NT2/D1 (cell line): ENCODE measurements at regions not wholly inside any gene's neighbourhood (a gene's known extent, or its start where the extent isn't known, plus 50 kb on each side); places are given as distances from the start of the nearest gene placed in this dataset.
"Not testable (repeated sequence)": the region's sequence is repeated elsewhere in the genome, so short reads cannot be mapped to it uniquely, and the experiment has no call there.

ENCODE experiments used
- DNase-seq: peaks from one replicate; pipeline ENCODE4 v3.0.0-alpha.2; 2011; ENCODE audit warnings: low read depth, low spot score
- H3K27me3 ChIP-seq: 2 replicates; pipeline ENCODE4 v1.6.0; 2011; ENCODE audit warnings: mild to moderate bottlenecking; ENCODE audit not compliant: insufficient read length, insufficient read depth
- H3K36me3 ChIP-seq: 2 replicates; pipeline ENCODE4 v1.6.1; 2011; ENCODE audit warnings: mild to moderate bottlenecking, low read length, mixed read lengths; ENCODE audit not compliant: insufficient read depth, insufficient read length
- H3K4me1 ChIP-seq: 2 replicates; pipeline ENCODE4 v1.5.1; 2011; ENCODE audit not compliant: insufficient read depth, insufficient read length
- H3K4me3 ChIP-seq: 2 replicates; pipeline ENCODE4 v1.5.1; 2011; ENCODE audit warnings: low read depth; ENCODE audit not compliant: insufficient read length
- H3K9ac ChIP-seq: 2 replicates; pipeline ENCODE4 v1.6.0; 2011; ENCODE audit warnings: low read depth; ENCODE audit not compliant: insufficient read length
- H3K9me3 ChIP-seq: 2 replicates; pipeline ENCODE4 v1.5.1; 2011; ENCODE audit warnings: mild to moderate bottlenecking, low read length; ENCODE audit not compliant: insufficient read depth
- SUZ12 ChIP-seq: IDR thresholded peaks from 2 replicates; pipeline ENCODE4 v1.6.1; 2011; ENCODE audit not compliant: insufficient read length, insufficient read depth; ENCODE audit errors: extremely low read depth
- YY1 ChIP-seq: IDR thresholded peaks from 2 replicates; pipeline ENCODE4 v1.6.1; 2011; ENCODE audit not compliant: insufficient read length, insufficient read depth
- ZNF274 ChIP-seq: IDR thresholded peaks from 2 replicates; pipeline ENCODE4 v1.6.1; 2011; ENCODE audit warnings: mild to moderate bottlenecking, low read depth, low read length

DNA sequence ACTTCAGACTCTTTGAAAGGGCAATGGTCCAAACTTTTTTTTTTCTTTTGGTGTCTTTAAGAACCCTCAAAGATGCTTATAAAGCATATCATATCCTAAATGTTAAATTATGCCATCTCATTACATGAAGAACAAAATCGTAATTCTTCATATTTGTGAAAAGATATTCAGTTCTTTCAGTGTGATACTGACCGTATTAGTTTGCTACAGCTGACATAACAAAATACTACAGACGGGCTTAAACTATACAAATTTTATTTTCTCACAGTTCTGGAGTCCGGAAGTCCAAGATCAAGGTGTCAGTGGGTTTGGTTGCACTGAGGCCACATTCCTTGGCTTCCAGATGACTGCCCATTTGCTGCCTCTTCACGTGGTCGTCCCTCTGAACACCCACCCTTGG is 1377.2 kb upstream of the ZEB2 start:
- no peaks in the 10 kb centered on the region for H3K36me3 ChIP-seq
- H3K9me3 ChIP-seq, result peaks cover 5% of the 10 kb centered on the region
- H3K27me3 ChIP-seq, result no peaks in the 10 kb centered on the region
- H3K4me3 ChIP-seq, result no peak overlapping the region
- TF ChIP-seq YY1 (no peak), ZNF274 (no peak), SUZ12 (no peak)
- DNase-seq, result no peak
- H3K9ac ChIP-seq, result no peak overlapping the region
- H3K4me1 ChIP-seq, result no peaks in the 10 kb centered on the region

DNA sequence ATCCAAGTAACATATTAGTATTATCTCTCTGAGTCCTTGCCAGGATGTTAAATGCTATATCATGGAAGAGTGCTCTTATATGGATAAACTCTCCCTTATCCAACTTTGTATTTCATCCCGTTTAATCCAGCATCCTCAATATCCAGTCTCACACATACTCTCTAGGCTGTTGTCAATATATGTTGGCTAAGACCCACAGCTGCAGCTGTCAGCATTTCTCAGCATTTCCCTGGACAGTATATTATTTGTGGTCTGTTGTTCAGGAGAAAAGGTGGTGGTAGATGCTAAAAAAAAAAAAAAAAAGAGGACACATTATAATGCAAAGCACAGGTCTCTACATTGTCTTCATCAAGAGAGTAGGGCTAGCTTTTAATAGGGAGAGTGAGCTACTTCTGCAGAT is 1368.0 kb upstream of the ZEB2 start:
- TF ChIP-seq SUZ12 (no peak), ZNF274 (no peak), YY1 (no peak)
- H3K36me3 ChIP-seq, result no peaks in the 10 kb centered on the region

DNA sequence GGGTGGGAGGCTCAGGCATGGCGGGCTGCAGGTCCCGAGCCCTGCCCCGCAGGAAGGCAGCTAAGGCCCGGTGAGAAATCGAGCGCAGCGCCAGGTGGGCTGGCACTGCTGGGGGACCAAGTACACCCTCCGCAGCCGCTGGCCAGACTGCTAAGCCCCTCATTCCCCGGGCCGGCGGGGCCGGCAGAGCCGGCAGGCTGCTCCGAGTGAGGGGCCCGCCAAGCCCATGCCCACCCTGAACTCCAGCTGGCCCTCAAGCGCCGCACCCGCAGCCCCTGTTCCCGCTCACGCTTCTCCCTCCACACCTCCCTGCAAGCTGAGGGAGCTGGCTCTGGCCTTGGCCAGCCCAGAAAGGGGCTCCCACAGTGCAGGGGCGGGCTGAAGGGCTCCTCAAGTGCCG is 1361.1 kb upstream of the ZEB2 start:
- H3K27me3 ChIP-seq, H3K9me3 ChIP-seq, H3K4me3 ChIP-seq, DNase-seq, H3K9ac ChIP-seq, H3K4me1 ChIP-seq, H3K36me3 ChIP-seq: not testable (repeated sequence)

More for the DNA sequence above, 1368.0 kb upstream of the ZEB2 start:
- H3K9me3 ChIP-seq, result no peaks in the 10 kb centered on the region
- H3K27me3 ChIP-seq, result no peaks in the 10 kb centered on the region
- no peak overlapping the region for H3K4me3 ChIP-seq
- H3K4me1 ChIP-seq, result no peaks in the 10 kb centered on the region
- no peak overlapping the region for H3K9ac ChIP-seq
- no peak for DNase-seq

DNA sequence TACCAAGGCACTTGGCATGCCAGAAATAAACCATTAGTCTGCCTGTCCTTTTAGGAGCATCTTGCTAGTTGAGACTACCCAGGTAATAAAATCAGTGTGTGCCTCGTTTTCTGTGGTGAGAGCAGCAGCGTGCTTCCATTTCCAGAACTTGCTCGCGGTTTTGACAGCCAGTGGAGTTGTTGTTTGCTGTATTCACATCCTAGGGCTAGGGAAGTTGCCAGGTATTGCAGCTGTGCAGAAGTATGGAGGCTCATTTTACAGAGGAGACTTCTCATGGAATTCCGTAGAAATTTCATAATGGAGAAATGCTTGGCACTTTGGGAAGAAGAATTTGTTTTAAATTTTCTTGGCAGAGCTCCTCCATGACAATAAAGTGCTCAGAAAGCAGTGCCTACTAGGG is 1355.1 kb upstream of the ZEB2 start:
- DNase-seq, result no peak
- Histone ChIP-seq H3K36me3 (no peaks in the 10 kb centered on the region), H3K9me3 (no peaks in the 10 kb centered on the region), H3K4me1 (no peaks in the 10 kb centered on the region), H3K9ac (no peak overlapping the region), H3K4me3 (no peak overlapping the region), H3K27me3 (no peaks in the 10 kb centered on the region)
- TF ChIP-seq ZNF274 (no peak), YY1 (no peak), SUZ12 (no peak)

DNA sequence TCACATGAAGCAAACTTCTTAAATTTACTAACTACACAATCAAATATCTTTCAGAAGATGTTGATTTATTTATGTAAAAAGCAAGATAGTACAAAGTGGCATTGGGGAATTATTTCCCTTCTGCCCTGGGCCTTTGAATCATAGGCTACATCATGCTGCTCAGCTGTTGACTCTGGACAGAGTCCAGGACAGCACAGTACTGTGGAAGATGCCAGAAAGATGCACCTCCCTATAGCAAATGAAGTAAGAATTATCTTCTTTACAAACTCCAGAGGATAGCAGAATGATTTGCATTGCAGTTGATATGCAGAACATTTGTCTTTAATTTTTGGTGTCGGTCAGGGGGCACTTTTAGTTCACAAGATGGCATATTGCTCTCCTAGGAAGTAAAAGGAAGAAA is 1354.5 kb upstream of the ZEB2 start:
- TF ChIP-seq SUZ12 (no peak), YY1 (no peak), ZNF274 (no peak)
- H3K9me3 ChIP-seq, result no peaks in the 10 kb centered on the region
- no peaks in the 10 kb centered on the region for H3K27me3 ChIP-seq
- no peaks in the 10 kb centered on the region for H3K36me3 ChIP-seq
- H3K4me1 ChIP-seq, result no peaks in the 10 kb centered on the region
- no peak overlapping the region for H3K4me3 ChIP-seq
- H3K9ac ChIP-seq, result no peak overlapping the region
- DNase-seq, result no peak

DNA sequence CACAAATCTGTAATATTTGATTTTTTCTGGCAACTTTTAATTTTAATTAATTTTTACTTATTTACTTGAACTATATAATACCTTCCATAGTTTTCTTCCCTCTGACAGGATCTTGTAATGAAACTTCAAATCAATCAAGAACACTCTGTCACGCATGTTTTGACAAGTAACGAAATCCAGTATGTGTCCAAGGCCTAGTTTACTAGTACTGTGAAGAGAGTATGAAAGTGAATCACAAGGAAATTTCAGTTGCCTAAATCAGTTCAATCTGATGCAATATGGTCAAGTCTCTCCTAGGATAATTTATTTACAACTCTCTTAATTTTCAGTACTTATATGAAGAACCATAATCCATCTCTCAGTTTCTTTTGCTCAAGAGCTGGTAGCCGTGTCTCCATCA is 1344.6 kb upstream of the ZEB2 start:
- DNase-seq, result no peak
- Histone ChIP-seq H3K9ac (no peak overlapping the region), H3K4me3 (no peak overlapping the region), H3K9me3 (no peaks in the 10 kb centered on the region), H3K36me3 (no peaks in the 10 kb centered on the region), H3K27me3 (no peaks in the 10 kb centered on the region), H3K4me1 (no peaks in the 10 kb centered on the region)
- TF ChIP-seq YY1 (no peak), ZNF274 (no peak), SUZ12 (no peak)

DNA sequence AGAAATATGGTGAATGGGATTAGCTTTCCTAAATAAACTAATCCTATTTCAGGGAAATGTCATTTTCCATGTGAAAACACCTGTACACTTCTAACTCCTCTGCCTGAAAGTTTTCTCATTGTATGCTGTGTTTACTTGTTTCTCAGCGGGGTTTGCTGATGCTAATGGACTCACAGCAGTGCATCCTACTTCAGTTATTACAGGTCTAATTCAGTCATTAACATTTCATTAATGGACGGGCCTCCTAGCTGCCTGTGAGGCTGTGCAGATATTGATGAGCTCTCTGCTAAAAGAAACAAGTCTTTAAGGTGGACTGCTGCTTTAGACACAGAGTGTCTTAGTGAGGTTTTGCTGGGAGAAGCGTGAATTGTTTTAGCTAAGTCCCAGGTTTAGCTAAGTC is 1342.0 kb upstream of the ZEB2 start:
- H3K4me3 ChIP-seq, result no peak overlapping the region
- H3K36me3 ChIP-seq, result no peaks in the 10 kb centered on the region
- DNase-seq, result no peak
- H3K4me1 ChIP-seq, result no peaks in the 10 kb centered on the region
- no peak overlapping the region for H3K9ac ChIP-seq
- H3K9me3 ChIP-seq, result no peaks in the 10 kb centered on the region
- no peaks in the 10 kb centered on the region for H3K27me3 ChIP-seq
- TF ChIP-seq ZNF274, result no peak
- TF ChIP-seq SUZ12, result no peak
- no peak for TF ChIP-seq YY1

DNA sequence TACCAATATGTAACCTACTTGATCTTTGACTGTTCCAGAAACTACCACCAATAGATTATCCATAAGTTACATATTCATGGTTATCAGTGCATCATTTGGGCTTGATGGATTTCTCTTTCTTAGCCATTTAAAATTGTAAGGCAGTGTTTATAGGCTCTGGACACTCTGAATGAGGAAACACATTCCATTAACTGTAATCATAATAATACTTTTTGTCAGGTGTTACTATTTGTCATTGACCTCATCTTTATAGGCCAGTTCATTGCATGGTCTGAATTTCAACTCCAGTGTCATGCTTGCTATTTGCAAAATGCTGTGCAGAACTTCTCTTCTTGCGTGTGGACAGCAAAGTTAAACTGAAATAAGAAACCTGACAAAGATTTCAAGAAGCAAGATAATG is 1340.2 kb upstream of the ZEB2 start:
- H3K9ac ChIP-seq, result no peak overlapping the region
- no peak overlapping the region for H3K4me3 ChIP-seq
- TF ChIP-seq ZNF274, result no peak
- no peak for TF ChIP-seq SUZ12
- no peak for TF ChIP-seq YY1
- no peaks in the 10 kb centered on the region for H3K27me3 ChIP-seq
- no peak for DNase-seq
- no peaks in the 10 kb centered on the region for H3K36me3 ChIP-seq
- H3K9me3 ChIP-seq, result no peaks in the 10 kb centered on the region
- no peaks in the 10 kb centered on the region for H3K4me1 ChIP-seq
